ENCODE measurements at regions not wholly inside any gene's neighbourhood (a gene's known extent, or its start where the extent isn't known, plus 50 kb on each side); places are given as distances from the start of the nearest gene placed in this dataset.
A peak's percentile ranks its signal among the peaks of the same experiment; 100 is the strongest.
"Not testable (repeated sequence)": the region's sequence is repeated elsewhere in the genome, so short reads cannot be mapped to it uniquely, and the experiment has no call there.

GRCh38 chr1:184882957-184883815, 91.1 kb downstream of the NIBAN1 start:
- no peak for DNase-seq

GRCh38 chr1:184881941-184882913, 92.1 kb downstream of the NIBAN1 start:
- no peak for DNase-seq

GRCh38 chr1:184879876-184880557, 94.3 kb downstream of the NIBAN1 start:
- no peak for DNase-seq

GRCh38 chr1:184878602-184879001, 95.7 kb downstream of the NIBAN1 start:
- DNase-seq = no peak

- no peak for DNase-seq
Measured at GRCh38 chr1:184878002-184878401, 96.3 kb downstream of the NIBAN1 start.

GRCh38 chr1:184876015-184876414, 98.3 kb downstream of the NIBAN1 start:
- DNase-seq = not testable (repeated sequence)

GRCh38 chr1:184875218-184875617, 99.1 kb downstream of the NIBAN1 start:
- DNase-seq = no peak

- no peak for DNase-seq
Measured at GRCh38 chr1:184870319-184870718, 104.0 kb downstream of the NIBAN1 start.

- DNase-seq = no peak
Measured at GRCh38 chr1:184867866-184868689, 106.2 kb downstream of the NIBAN1 start.

GRCh38 chr1:184866991-184867788, 107.1 kb downstream of the NIBAN1 start:
- no peak for DNase-seq

GRCh38 chr1:184866586-184866985, 107.7 kb downstream of the NIBAN1 start:
- DNase-seq = no peak

GRCh38 chr1:184865831-184866230, 108.5 kb downstream of the NIBAN1 start:
- no peak for DNase-seq

GRCh38 chr1:184861755-184862336, 107.2 kb upstream of the EDEM3 start:
- DNase-seq = no peak

- no peak for DNase-seq
Measured at GRCh38 chr1:184860985-184861754, 106.5 kb upstream of the EDEM3 start.

- DNase-seq = no peak
Measured at GRCh38 chr1:184860535-184860934, 105.9 kb upstream of the EDEM3 start.

GRCh38 chr1:184859381-184860105, 104.9 kb upstream of the EDEM3 start:
- no peak for DNase-seq

GRCh38 chr1:184858288-184858687, 103.6 kb upstream of the EDEM3 start:
- no peak for DNase-seq

- peak in 1 of 2 experiments; percentile 58 for DNase-seq
Measured at GRCh38 chr1:184854496-184855140, 100.0 kb upstream of the EDEM3 start.

- DNase-seq = peak in 1 of 2 experiments; percentile 68
Measured at GRCh38 chr1:184854036-184854435, 99.4 kb upstream of the EDEM3 start.
